Sciatic nerve (tissue), 2 donors: ENCODE measurements at regions not wholly inside any gene's neighbourhood (a gene's known extent, or its start where the extent isn't known, plus 50 kb on each side); places are given as distances from the start of the nearest gene placed in this dataset.
A peak's percentile ranks its signal among the peaks of the same experiment; 100 is the strongest.

Experiments
- ATAC-seq: fragments of 200-7000 bp; cut with Tn5 transposase; one replicate; pipeline ENCODE4 v1.9.1; 2020; ENCODE audit warnings: mild to moderate bottlenecking, moderate library complexity
- DNase-seq: peaks from one replicate; pipeline ENCODE4 v3.0.0-alpha.2; 2020; ENCODE audit warnings: low spot score
- intact Hi-C: fragments of 100-400 bp; cut with DNase I; formaldehyde crosslinking; loops from one replicate; pipeline ENCODE4 v1.14.2; 2022
- donor health status: DM: no; HTN: no; CAD: no.
- donor health status: DM: no; HTN: no; CAD: no.

DNA sequence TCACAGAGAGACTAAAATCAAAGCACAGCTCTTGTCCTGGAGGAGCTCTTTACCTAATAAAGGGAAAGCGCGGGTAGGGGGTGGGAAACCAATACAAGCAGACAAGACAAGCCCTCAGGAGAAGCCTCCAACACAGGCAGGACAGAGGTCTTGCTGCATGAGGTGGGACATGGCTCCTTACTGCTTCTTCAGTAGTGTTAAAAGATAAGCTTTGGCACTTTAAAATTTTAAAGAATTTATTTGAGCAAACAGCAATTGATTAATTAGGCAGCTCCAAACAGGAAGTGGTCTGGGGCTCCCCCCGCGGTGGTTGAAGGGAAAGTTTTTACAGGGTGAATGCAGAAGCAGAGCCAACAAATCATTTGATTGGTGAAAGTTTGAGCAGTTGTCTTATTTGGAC, 50.3 kb upstream of the MACC1 start:
- intact Hi-C loops = no loop called here
- ATAC-seq (no peak), DNase-seq (no peak)

DNA sequence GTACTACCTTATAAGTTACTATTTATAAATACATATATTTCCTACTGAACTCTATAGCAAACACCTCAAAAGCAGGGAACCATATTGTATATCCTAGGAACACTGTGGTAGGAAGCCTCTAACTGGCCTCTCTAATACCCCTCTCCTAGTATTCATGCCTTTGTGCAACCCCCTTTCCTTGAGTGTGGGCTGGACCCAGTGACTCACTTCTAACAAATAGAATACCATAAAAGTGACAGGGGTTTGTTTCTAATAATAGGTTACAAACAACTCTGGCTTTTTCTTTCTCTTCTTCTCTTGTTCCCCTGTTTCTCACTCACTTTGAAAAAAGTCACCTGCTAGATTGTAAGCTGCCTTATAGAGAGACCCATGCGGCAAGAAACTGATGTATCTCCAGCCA, 51.6 kb upstream of the MACC1 start:
- no peak for DNase-seq
- no peak for ATAC-seq
- intact Hi-C loops = no loop called here

DNA sequence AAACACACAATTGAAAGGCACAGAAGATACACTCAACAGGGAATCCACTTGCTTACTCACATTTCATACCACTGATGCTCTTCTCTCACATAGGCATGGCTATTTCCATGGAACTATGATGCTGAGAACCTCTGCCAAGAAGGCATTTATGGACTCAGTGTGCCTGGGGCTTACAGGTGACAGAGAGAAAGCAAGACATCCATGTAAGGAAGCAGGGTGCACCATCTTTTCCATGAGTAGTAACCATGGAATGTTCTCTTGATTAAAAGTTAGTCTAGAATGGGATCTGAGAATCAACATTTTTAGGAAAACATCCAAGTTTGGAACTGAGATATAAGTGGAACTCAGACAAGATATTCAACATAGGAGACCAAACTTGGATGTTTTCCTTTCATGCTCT, 52.5 kb upstream of the MACC1 start:
- DNase-seq = no peak
- intact Hi-C loops = no loop called here
- ATAC-seq = no peak

DNA sequence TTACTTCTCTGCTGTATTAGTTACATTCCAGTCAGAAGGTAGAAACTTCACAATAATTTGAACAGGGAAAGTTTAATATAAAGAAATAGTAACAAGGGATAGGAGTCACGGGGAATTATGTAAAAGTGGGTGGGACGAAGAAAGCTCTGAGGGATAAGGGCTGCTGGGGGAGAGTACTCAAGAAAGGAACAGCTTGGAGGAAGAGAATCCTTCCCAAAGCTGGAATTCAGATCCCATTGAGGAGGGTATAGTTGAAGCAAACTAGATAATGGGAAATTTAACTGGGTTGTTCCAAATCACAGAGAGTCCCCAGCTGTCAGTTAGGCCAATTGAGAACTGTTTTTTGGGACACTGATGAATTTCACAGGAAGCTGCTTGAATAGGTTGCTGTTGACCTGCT, 53.2 kb upstream of the MACC1 start:
- no peak for DNase-seq
- intact Hi-C loops = no loop called here
- ATAC-seq = no peak

DNA sequence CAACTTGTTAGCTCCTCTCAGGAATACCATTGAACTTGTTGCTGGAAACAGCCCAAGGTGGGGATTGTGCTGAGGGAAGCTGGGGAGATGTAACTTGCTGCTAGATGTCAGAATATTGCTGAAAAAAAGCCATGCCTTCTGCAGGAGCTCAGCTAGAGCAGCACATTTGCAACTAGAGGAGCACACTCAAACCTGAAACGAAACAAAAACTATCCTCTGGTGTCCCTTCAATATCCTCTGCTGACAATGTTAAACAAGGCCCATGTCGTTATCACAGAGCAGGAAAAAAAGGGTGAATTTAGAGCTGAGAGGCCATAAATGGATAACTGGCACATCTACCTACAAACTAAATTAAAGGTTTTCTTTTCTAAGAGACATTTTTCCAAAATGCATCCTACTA, 53.7 kb upstream of the MACC1 start:
- intact Hi-C loops = no loop called here
- ATAC-seq = no peak
- DNase-seq = no peak

DNA sequence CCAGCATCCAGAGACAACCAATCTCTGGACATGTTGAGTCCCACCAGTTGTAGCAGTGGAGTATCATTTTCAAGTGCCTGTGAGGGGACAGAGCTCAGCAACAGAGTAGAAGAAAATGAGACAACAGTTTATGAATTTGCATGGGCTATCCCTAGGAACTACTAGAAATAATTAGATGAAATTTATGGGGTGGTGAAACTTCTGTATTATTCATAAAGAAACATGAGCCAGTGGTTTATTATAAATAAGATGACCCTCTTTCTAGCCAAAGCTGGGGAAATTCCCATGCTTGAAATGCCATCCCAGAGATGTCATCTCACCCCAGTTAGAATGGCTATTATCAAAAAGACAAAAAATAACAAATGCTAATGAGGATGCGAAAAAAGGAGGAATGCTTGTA, 55.1 kb upstream of the ITGB8 start:
- DNase-seq = no peak
- intact Hi-C loops = no loop called here
- ATAC-seq = no peak

DNA sequence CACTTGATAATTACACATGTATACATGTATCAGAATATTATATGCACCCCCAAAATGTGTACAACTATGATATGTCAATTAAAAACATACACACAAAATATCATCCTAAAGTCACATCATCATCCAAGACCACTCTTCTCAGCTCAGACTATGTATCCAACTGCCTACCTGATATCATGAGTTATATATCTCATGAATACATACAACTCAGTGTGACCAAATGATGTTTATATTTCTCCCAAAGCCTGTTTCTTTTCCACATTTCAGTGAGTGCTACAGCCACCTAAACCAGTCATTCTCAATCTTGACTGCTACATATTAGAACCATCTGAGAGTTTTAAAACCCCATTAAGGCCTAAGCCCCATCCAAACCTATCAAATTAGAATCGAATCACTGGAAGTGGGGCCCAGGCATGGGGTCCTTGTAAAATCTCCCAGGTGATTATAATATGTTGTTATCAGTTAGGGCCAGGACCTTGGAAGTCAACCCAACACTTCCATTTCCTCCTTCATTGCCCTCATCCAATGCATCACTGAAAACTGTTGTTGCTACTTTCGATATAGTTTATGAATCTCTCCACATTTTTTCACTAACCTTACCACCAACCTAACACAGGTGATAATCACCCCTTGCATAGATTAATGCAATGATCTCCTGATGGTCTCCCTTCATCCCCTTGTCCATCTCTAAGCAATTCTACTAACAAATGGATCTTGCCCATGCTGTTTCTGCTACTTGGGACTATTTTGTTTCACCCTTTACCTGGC, 53.8 kb upstream of the ITGB8 start:
- intact Hi-C loops = no loop called here
- ATAC-seq (no peak), DNase-seq (no peak)

DNA sequence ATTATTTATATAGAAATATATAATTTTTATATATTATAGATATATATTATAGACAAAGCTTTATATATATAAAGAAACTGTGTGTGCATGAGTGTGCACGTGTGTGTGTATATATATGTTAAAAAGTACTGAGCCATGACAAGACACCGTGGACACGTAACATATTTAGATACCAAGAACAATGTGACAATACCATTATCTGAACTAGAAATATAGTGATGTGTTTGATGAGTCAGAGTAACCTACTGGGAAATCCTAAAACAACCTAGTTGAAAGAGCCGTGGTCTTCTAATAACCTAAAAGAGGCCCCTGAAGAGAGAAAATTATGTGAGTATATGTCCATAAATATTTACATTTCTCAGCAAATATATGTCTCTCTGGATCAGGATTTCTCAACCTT, 50.7 kb upstream of the ITGB8 start:
- no peak for ATAC-seq
- intact Hi-C loops = no loop called here
- no peak for DNase-seq

DNA sequence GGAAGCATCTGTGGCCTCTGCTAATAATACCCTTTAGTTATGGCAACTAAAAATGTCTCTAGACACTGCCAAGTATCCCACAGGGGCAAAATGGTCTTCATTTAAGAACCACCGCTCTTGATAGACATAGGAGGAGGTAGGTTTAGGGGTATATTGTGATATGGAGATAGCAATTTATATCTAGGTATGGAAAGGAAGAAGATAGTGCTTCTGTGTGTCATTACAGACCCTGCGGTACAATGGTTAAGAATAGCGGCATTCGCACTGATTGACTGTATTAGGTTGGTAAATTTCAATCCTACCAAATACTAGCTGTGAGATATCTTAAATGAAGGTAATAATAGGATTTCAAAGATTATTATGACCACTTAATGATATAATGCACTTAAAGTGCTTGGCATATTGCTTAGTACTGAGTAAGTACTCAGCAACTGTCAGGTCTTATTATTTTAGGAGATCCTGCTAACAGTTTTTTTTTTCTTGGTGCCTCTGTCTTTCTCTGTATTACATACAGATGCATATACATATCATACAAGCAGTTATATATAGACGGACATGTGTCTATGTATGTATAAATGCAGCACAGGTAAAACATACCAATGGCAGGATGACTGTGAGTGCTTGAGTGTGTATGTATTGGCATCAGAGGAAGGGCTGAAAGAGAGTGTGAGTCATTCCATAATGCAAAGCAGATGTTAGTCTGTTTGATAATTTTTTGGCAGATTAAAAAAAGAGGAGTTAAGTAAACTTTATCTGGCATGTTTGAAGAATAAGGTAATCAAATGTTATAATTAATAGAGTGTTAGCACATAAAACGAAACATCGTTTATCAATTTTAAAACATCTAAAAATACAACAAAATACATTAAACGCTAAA, 50.0 kb upstream of the ITGB8 start:
- ATAC-seq (peak; percentile 79), DNase-seq (no peak)
- intact Hi-C loops = no loop called here
